PC-9 (cell line): ENCODE measurements at regions not wholly inside any gene's neighbourhood (a gene's known extent, or its start where the extent isn't known, plus 50 kb on each side); places are given as distances from the start of the nearest gene placed in this dataset.

ENCODE experiments used
- CTCF ChIP-seq: fragments of 200-600 bp; sonication (generic); conservative IDR thresholded peaks from 2 replicates; pipeline ENCODE4 v1.6.1; 2017; ENCODE audit warnings: mixed run types, antibody characterized with exemption, mild to moderate bottlenecking, moderate library complexity
- EZH2 ChIP-seq: fragments of 200-600 bp; sonication (generic); IDR thresholded peaks from 2 replicates; pipeline ENCODE4 v1.8.0; 2017; ENCODE audit warnings: antibody characterized with exemption, low read depth

GRCh38 chr12:24069532-24070395, 120.3 kb upstream of the SOX5 start:
- TF ChIP-seq CTCF = no peak
- no peak for TF ChIP-seq EZH2
